Fibroblast of the aortic adventitia (primary cell): ENCODE measurements at regions not wholly inside any gene's neighbourhood (a gene's known extent, or its start where the extent isn't known, plus 50 kb on each side); places are given as distances from the start of the nearest gene placed in this dataset.

Experiments used
- DNase-seq: peaks from one replicate; pipeline ENCODE4 v3.0.0-alpha.2; 2010; ENCODE audit warnings: low read depth
- H3K4me3 ChIP-seq: 2 replicates; pipeline ENCODE4 v1.5.1; 2011; ENCODE audit warnings: low read depth, mild to moderate bottlenecking, control low read depth, low read length, moderate library complexity
- CTCF ChIP-seq: IDR thresholded peaks from 2 replicates; pipeline ENCODE4 v1.5.1; 2011; ENCODE audit warnings: mild to moderate bottlenecking, low read length, control low read depth, inconsistent platforms; ENCODE audit not compliant: insufficient read depth

DNA sequence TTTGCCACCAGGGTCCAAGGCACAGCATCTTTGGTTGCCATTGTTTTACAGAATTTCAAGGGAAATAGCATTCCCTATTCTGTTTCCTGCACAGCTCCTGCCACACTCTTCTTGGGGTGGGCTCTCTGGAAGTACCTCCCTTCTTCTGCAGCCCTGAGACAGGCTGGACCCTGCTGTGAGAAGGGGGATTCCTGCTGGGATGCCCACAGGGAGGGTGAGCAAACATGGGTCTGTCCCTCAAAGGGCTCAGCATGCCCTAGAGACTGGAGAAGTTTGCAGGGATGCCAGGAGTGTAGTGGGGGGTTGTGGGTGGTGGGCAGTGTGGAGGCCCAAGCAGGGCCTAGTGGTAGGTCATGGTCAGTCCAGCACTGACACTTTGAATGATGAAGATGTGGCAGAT is 222.2 kb upstream of the GPR26 start:
- H3K4me3 ChIP-seq, result no peak overlapping the region
- DNase-seq, result no peak
- TF ChIP-seq CTCF, result no peak

GRCh38 chr10:123445261-123445775 is 220.8 kb upstream of the GPR26 start:
- no peak for DNase-seq
- H3K4me3 ChIP-seq, result no peak overlapping the region
- no peak for TF ChIP-seq CTCF

GRCh38 chr10:123446449-123447156 is 219.6 kb upstream of the GPR26 start:
- DNase-seq, result no peak
- TF ChIP-seq CTCF, result no peak

GRCh38 chr10:123449234-123449962 is 216.8 kb upstream of the GPR26 start:
- no peak for DNase-seq
- TF ChIP-seq CTCF, result no peak
- no peak overlapping the region for H3K4me3 ChIP-seq

More at GRCh38 chr10:123446449-123447156, 219.6 kb upstream of the GPR26 start:
- H3K4me3 ChIP-seq, result no peak overlapping the region

DNA sequence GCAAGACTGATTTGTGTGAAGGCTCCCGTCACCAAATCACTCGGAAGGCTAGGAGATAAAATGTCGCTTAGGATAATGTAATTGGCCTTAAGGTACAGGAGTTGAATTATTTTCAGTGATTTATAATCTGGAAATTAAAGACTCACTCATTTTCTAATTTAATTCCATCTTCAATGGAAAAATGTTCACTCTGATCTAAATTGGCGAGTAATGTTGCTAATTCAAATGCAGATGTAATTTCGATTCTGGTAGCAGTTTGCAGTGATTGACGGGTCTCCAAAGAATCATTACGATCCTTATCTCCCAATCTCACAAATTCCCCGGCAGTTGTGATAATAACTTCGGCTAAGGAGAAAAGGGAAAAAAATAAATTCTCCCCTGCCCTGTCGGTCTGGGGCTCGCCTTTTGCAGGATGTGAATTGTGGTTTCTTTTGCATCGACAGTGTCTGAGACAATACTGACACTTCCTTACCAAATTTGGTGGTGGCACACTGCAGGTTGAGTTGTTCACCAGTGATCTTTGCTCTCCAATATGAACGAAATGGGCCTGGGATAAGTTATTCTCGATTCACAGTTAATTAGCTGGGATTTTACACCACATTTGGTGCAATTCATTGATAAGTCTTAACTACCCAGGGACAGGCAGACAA is 215.1 kb upstream of the GPR26 start:
- DNase-seq, result no peak

More for the DNA sequence above, 215.1 kb upstream of the GPR26 start:
- H3K4me3 ChIP-seq, result no peak overlapping the region
- TF ChIP-seq CTCF, result no peak
